ENCODE measurements at regions not wholly inside any gene's neighbourhood (a gene's known extent, or its start where the extent isn't known, plus 50 kb on each side); places are given as distances from the start of the nearest gene placed in this dataset.
A peak's percentile ranks its signal among the peaks of the same experiment; 100 is the strongest.
"Not testable (repeated sequence)": the region's sequence is repeated elsewhere in the genome, so short reads cannot be mapped to it uniquely, and the experiment has no call there.

DNA sequence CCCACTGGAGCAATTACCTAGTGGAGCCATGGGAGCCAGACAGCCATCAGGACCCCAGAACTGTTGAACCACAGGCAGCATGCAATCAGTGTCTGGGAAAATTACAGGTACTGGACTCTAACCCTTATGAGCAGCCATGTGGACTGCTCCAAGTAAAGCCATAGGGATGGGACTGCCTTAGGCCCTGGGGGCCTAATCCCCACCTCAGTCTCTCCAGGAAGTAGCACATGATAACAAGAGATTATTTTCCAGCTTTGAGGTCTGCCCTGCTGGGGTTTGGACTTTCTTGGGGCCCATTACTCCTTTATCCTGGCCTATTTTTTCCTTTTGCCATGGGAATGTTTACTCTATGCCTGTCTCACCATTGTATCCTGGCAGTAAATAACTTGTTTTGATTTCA lies 226.8 kb downstream of the AEBP2 start:
- Mint-ChIP-seq H3K36me3 (no peaks in the 10 kb centered on the region), H3K4me1 (peaks cover 1% of the 10 kb centered on the region), H3K27ac (no peak overlapping the region), H3K9me3 (no peaks in the 10 kb centered on the region), H3K4me3 (no peak overlapping the region), H3K27me3 (peaks cover 4% of the 10 kb centered on the region)
- CTCF ChIA-PET, result no interaction called here
- DNase-seq, result no peak

GRCh38 chr12:19669793-19670192 lies 230.5 kb downstream of the AEBP2 start:
- Mint-ChIP-seq H3K4me3 (no peak overlapping the region), H3K4me1 (no peaks in the 10 kb centered on the region), H3K9me3 (no peaks in the 10 kb centered on the region), H3K27me3 (peaks cover 8% of the 10 kb centered on the region), H3K36me3 (no peaks in the 10 kb centered on the region), H3K27ac (no peak overlapping the region)
- CTCF ChIA-PET, result no interaction called here
- DNase-seq, result no peak

GRCh38 chr12:19671695-19672094 lies 232.4 kb downstream of the AEBP2 start:
- no peak overlapping the region for H3K27ac Mint-ChIP-seq
- H3K4me1 Mint-ChIP-seq, result peaks cover 4% of the 10 kb centered on the region
- H3K4me3 Mint-ChIP-seq, result no peak overlapping the region
- CTCF ChIA-PET, result no interaction called here
- peaks cover 3% of the 10 kb centered on the region for H3K9me3 Mint-ChIP-seq
- DNase-seq, result no peak
- peaks cover 3% of the 10 kb centered on the region for H3K36me3 Mint-ChIP-seq
- peaks cover 4% of the 10 kb centered on the region for H3K27me3 Mint-ChIP-seq

- peaks cover 17% of the 10 kb centered on the region for H3K9me3 Mint-ChIP-seq
- CTCF ChIA-PET, result no interaction called here
- no peak for DNase-seq
- H3K36me3 Mint-ChIP-seq, result peaks cover 20% of the 10 kb centered on the region
- peaks cover 28% of the 10 kb centered on the region for H3K4me1 Mint-ChIP-seq
- no peak overlapping the region for H3K27ac Mint-ChIP-seq
- H3K27me3 Mint-ChIP-seq, result peaks cover 4% of the 10 kb centered on the region
- no peak overlapping the region for H3K4me3 Mint-ChIP-seq
These were observed 235.1 kb downstream of the AEBP2 start for GRCh38 chr12:19674437-19674836.

DNA sequence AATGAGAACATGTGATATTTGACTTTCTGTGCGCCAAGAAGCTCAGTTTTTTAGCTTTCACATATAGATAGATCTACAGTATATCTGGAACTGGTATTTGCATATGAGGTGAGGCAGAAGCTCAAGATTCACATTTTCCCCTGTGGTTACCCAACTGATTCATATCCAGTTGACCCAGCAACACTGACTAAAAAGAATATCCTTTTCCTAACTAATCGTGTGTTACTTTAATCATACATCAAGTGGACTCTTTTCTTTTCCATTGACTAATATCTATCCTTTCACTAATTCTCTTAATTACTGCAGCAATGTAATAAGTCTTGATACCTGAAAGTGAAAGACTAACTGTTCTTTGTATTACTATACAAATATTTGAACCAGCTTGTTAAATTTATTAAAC lies 236.1 kb downstream of the AEBP2 start:
- no peak overlapping the region for H3K4me3 Mint-ChIP-seq
- H3K27me3 Mint-ChIP-seq, result peaks cover 4% of the 10 kb centered on the region
- CTCF ChIA-PET, result no interaction called here
- peaks cover 38% of the 10 kb centered on the region for H3K4me1 Mint-ChIP-seq
- DNase-seq, result no peak
- H3K27ac Mint-ChIP-seq, result no peak overlapping the region
- peaks cover 29% of the 10 kb centered on the region for H3K36me3 Mint-ChIP-seq
- peaks cover 25% of the 10 kb centered on the region for H3K9me3 Mint-ChIP-seq

- peak overlapping the region; percentile 94 for H3K27ac Mint-ChIP-seq
- peaks cover 55% of the 10 kb centered on the region for H3K4me1 Mint-ChIP-seq
- H3K4me3 Mint-ChIP-seq, result peak overlapping the region; percentile 65
- H3K9me3 Mint-ChIP-seq, result peaks cover 29% of the 10 kb centered on the region
- peak; percentile 28 for DNase-seq
- peaks cover 30% of the 10 kb centered on the region for H3K36me3 Mint-ChIP-seq
- H3K27me3 Mint-ChIP-seq, CTCF ChIA-PET: not testable (repeated sequence)
These were observed 239.2 kb downstream of the AEBP2 start for GRCh38 chr12:19678501-19678900.

DNA sequence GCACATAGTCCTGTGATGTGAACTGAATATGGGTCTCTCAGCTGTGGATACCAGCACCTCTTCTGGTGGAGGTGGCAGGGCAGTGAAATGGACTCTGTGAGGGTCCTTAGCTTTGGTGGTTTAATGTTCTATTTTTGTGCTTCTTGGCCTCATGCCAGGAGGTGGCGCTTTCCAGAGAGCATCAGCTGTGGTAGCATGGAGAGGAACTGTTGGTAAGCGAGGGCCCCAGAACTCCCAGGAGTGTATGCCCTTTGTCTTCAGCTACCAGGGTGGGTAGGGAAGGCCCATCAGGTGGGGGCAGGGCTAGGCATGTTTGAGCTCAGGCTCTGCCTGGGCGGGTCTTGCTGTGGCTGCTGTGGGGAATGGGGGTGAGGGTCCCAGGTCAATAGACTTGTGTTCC lies 241.7 kb downstream of the AEBP2 start:
- Mint-ChIP-seq H3K4me1 (peaks cover 53% of the 10 kb centered on the region), H3K27me3 (peaks cover 3% of the 10 kb centered on the region), H3K36me3 (peaks cover 32% of the 10 kb centered on the region), H3K9me3 (peaks cover 30% of the 10 kb centered on the region), H3K27ac (no peak overlapping the region), H3K4me3 (no peak overlapping the region)
- no peak for DNase-seq
- CTCF ChIA-PET, result no interaction called here

DNA sequence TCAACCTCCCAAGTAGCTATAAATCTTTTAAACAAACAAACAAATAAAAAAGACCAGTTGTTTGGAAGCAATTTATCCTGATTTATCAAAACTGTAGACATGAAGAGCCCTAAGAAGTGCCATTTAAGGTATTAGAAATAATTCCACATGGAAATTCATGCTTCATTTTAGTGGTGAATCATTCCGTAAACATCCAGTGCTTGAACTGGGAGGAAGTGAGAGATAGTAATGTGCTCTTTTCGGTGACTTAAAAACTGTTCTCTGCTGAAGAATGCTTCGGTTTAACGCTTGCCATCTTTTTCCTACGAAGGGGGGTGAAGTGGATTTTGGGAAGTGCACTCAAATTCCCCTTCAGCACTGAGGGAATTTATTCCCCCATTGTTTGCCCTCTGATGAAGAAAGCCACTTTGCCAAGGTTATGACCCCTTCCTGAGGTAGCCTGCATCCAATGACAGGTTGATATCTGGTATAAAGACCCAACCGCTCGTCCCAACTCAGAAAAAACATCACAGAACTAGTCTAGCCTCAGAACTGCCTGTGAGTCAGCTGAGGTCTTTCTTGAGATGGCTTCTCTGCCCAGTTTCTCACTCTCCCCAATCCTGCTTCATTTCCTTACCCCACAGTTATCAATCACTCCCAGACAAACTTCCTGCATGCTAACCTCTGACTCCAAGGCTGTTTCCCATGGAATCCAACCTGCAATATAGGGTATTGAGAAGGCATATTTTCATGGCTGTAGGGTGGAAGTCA lies 244.1 kb downstream of the AEBP2 start:
- Mint-ChIP-seq H3K27ac (no peak overlapping the region), H3K4me1 (peaks cover 39% of the 10 kb centered on the region), H3K4me3 (no peak overlapping the region), H3K9me3 (peaks cover 16% of the 10 kb centered on the region), H3K36me3 (peaks cover 18% of the 10 kb centered on the region), H3K27me3 (peaks cover 3% of the 10 kb centered on the region)
- CTCF ChIA-PET, result no interaction called here
- DNase-seq, result no peak

DNA sequence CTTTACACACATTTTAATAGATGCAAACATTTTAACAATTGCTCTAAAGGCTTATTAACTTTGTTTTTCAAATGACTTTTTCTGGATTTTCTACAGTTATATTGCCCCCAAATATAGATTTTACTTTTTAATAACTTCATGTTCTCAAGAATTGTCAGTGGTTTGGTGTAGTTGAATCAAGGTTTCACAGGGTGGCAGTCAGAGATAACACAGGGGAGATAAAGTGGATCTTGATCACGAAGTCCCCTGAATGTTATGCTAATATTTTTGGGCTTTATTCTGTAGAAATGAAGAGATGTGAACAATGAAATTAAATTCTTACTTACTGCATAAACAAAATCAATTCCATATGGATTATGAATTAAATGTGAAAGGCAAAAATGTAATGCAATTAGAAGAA lies 248.1 kb downstream of the AEBP2 start:
- peaks cover 13% of the 10 kb centered on the region for H3K27me3 Mint-ChIP-seq
- H3K4me3 Mint-ChIP-seq, result no peak overlapping the region
- H3K4me1 Mint-ChIP-seq, result peaks cover 6% of the 10 kb centered on the region
- no peak overlapping the region for H3K27ac Mint-ChIP-seq
- peaks cover 2% of the 10 kb centered on the region for H3K9me3 Mint-ChIP-seq
- H3K36me3 Mint-ChIP-seq, result peaks cover 1% of the 10 kb centered on the region
- CTCF ChIA-PET, result no interaction called here
- no peak for DNase-seq

DNA sequence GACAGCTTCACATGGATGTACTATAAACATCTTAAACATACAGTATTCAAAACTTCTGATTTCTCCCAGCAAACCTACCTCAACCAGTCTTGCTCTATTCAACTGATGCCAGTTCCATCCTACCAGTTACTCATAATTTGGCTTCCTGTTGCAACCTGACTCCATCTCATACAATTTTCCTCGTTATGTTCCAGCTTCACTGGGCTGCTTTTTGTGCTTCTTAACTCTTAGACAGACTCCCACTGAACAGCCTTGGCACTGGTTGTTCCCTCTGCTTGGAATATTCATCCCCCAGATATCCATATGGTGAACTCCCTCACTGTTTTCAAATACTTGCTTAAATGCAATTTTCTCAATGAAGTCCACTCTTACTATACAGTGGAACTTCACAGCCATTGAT lies 249.2 kb downstream of the AEBP2 start:
- Mint-ChIP-seq H3K27me3 (peaks cover 11% of the 10 kb centered on the region), H3K4me3 (no peak overlapping the region), H3K36me3 (peaks cover 1% of the 10 kb centered on the region), H3K27ac (no peak overlapping the region), H3K4me1 (peaks cover 2% of the 10 kb centered on the region), H3K9me3 (peaks cover 2% of the 10 kb centered on the region)
- CTCF ChIA-PET, result no interaction called here
- DNase-seq, result no peak

GRCh38 chr12:19689226-19689625 lies 249.9 kb downstream of the AEBP2 start:
- Mint-ChIP-seq H3K27ac (no peak overlapping the region), H3K36me3 (peaks cover 1% of the 10 kb centered on the region)
- CTCF ChIA-PET, result no interaction called here

DNA sequence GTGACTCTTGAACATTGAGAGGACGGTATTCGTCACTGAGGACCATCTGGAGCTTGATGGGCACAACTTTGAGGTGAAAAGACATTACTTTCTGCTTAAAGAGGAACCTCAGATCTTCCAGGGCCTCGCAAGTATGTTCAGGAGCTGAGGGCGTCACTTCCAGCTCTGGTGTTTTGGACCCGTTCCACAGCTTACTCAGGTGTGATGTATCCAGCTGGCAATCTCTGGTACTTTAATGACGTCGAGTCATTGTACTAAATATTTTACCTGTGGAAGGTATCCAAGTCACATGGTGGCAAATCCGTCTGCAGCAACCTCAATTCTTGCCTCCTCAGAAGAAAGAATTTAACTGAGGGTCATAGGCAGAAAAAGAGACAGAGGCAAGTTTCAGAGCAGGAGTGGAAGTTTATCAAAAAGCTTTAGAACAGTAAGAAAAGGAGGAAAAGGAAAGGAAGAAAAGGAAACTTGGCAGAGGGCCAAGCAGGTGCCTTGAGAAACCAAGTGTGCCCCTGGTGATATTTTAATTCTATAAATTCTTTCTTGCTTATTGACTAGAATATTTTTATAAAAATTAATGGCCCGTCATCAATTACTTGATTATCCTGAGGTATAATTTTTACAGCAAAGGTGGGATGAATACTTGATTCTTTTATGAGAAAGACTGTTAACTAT lies 250.6 kb downstream of the AEBP2 start:
- CTCF ChIA-PET, result no interaction called here
- Mint-ChIP-seq H3K4me1 (peaks cover 6% of the 10 kb centered on the region), H3K36me3 (peaks cover 1% of the 10 kb centered on the region), H3K27me3 (peaks cover 10% of the 10 kb centered on the region), H3K27ac (no peak overlapping the region), H3K9me3 (peaks cover 2% of the 10 kb centered on the region), H3K4me3 (no peak overlapping the region)
- no peak for DNase-seq

More at GRCh38 chr12:19689226-19689625, 249.9 kb downstream of the AEBP2 start:
- Mint-ChIP-seq H3K27me3 (peaks cover 10% of the 10 kb centered on the region), H3K9me3 (peaks cover 2% of the 10 kb centered on the region), H3K4me3 (no peak overlapping the region), H3K4me1 (no peaks in the 10 kb centered on the region)
- no peak for DNase-seq

DNA sequence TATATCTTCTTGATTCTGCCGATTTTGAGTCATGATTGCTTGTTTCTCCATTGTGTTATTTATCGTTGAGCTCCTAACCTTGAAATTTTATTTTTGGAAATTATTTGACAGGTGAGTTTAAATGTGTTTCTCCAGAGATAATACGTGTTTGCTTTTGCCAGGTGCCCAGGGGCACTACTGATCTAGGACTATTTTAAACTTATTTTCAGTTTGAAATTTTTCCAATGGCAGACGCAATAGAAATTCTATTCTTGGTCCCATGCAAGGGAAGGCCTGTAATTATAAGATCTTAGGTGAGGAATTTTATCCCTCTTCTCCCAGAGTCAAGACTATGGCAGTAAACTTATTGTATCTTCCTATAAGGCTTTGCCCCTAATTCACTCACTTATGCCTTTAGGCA lies 252.8 kb downstream of the AEBP2 start:
- H3K4me3 Mint-ChIP-seq, result no peak overlapping the region
- peaks cover 21% of the 10 kb centered on the region for H3K4me1 Mint-ChIP-seq
- peaks cover 10% of the 10 kb centered on the region for H3K27me3 Mint-ChIP-seq
- DNase-seq, result no peak
- no peak overlapping the region for H3K27ac Mint-ChIP-seq
- no peaks in the 10 kb centered on the region for H3K36me3 Mint-ChIP-seq
- H3K9me3 Mint-ChIP-seq, result no peaks in the 10 kb centered on the region
- CTCF ChIA-PET, result no interaction called here

DNA sequence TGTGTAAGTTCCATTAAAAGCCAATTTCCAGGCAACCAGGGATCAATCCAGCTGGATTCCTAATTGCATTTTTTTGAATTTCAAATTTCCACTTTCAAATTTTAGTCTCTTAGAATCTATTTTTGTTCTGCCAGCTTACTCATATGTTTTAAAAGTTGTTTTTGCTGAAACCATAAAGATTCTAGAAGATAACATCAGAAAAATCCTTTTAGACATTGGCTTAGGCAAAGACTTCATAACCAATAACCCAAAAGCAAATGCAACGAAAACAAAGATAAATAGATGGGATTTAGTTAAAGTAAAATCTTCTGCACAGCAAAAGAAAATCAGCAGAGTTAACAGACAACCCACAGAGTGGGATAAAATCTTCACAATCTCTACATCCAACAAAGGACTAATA lies 253.3 kb downstream of the AEBP2 start:
- no peak overlapping the region for H3K4me3 Mint-ChIP-seq
- H3K27ac Mint-ChIP-seq, result no peak overlapping the region
- no peak for DNase-seq
- peaks cover 10% of the 10 kb centered on the region for H3K27me3 Mint-ChIP-seq
- no peaks in the 10 kb centered on the region for H3K9me3 Mint-ChIP-seq
- peaks cover 21% of the 10 kb centered on the region for H3K4me1 Mint-ChIP-seq
- CTCF ChIA-PET, result no interaction called here
- H3K36me3 Mint-ChIP-seq, result no peaks in the 10 kb centered on the region

GRCh38 chr12:19694627-19695026 lies 255.3 kb downstream of the AEBP2 start:
- Mint-ChIP-seq H3K4me3 (no peak overlapping the region), H3K9me3 (peaks cover 2% of the 10 kb centered on the region), H3K27ac (peak overlapping the region; percentile 62)

More at GRCh38 chr12:19694627-19695026, 255.3 kb downstream of the AEBP2 start:
- Mint-ChIP-seq H3K36me3 (no peaks in the 10 kb centered on the region), H3K27me3 (peaks cover 4% of the 10 kb centered on the region), H3K4me1 (peaks cover 21% of the 10 kb centered on the region)
- CTCF ChIA-PET, result no interaction called here
- no peak for DNase-seq

Measured in activated naive CD4-positive, alpha-beta T cell treated with anti-CD3 and anti-CD28 coated beads, Interleukin-2, amount 10 ng/mL, durations not matched to agents 7 days and 5 days (primary cell).